ENCODE measurements at regions not wholly inside any gene's neighbourhood (a gene's known extent, or its start where the extent isn't known, plus 50 kb on each side); places are given as distances from the start of the nearest gene placed in this dataset.
A peak's percentile ranks its signal among the peaks of the same experiment; 100 is the strongest.

DNA sequence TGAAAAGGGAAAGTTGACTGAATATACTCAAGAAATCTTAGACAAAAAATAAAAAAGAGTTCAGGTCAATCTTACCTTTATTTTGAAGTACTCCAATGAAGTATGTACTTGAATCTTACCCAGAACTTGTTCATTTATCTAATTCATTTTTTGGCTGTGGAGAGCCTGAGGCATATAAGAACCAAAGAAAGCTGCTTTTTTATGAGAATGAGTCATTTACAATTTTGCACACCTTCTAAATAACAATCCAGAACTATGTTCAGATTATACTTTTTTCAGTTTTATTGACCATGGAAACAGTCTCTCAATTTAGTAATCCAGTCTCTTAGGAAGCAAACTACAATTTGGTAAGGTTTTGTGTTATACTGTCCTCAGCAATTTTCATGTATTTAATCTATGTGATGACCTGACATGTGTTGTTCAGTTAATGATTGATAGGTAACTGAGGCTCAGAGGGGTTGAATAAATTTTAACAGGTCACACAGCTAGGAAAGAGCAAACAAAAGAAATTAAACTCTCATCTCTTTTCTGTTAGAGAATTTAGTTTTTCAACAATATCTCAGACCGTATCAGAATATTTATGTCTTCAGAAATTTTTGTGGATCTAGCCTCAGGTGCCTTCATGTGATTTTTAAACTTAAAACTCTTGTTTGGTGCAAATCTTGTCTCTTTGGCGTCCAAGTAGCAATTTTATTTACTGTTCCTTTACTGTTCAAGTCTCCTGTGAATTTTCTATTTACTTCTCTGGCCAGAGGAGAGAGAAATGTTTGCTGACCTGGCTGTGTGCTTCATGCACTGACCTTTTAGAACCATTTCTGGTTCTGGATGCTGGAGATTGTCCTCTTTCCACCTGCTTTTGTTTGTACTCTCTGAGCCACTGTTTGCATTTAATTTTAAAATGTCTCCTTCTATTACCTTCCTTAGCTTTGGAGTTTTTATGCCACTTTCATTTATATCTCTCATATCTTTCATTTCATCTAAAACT lies 1453.4 kb downstream of the STIM2 start:
- peak overlapping the region in 1 of 2 donors; percentile 18 for H3K4me3 ChIP-seq (ENCODE audit: low read length in 2 of 2)
- ATAC-seq (ENCODE audit: low FRiP score) (no peak), DNase-seq (no peak)
- no peak overlapping the region for H3K27ac ChIP-seq (ENCODE audit: low read depth in 1 of 2, low read length in 2 of 2)
- no peaks in the 10 kb centered on the region for H3K36me3 ChIP-seq (ENCODE audit: control insufficient read depth in 1 of 2, insufficient read depth in 2 of 2, low read length in 1 of 2)
- WGBS, 2 donors, result 49 to 50% methylated on average over 2 of the region's 2 CpGs
- no peaks in the 10 kb centered on the region for H3K9me3 ChIP-seq (ENCODE audit: control insufficient read depth, low read length)
- intact Hi-C loops (cut with DNase I), result no loop called here
- no peaks in the 10 kb centered on the region for H3K4me1 ChIP-seq (ENCODE audit: control insufficient read depth in 1 of 2, insufficient read depth in 2 of 2, low read length in 2 of 2)
- no peaks in the 10 kb centered on the region for H3K27me3 ChIP-seq (ENCODE audit: control insufficient read depth in 1 of 2, insufficient read depth in 2 of 2, low read length in 1 of 2)

DNA sequence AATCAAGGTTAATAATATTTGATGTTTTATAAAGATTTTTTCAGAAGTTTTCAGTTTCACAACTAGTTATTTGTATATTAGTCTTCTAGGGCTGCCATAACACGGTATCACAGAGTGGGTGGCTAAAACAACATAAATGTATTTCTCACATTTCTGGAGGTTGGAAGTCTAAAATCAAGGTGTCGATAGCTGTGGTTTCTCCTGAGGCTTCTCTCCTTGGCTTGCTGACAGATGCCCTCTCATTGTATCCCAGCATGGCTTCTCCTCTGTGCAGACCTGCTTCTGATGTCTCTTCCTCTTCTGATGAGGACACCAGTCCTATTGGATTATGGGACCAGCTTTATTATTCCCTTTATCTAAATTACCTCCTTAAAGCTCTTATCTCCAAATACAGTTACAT lies 1456.6 kb downstream of the STIM2 start:
- 44 to 70% methylated on average over 2 of the region's 2 CpGs for WGBS, 2 donors
- Histone ChIP-seq H3K9me3 (ENCODE audit: control insufficient read depth, low read length) (no peaks in the 10 kb centered on the region), H3K27ac (ENCODE audit: low read depth in 1 of 2, low read length in 2 of 2) (no peak overlapping the region), H3K27me3 (ENCODE audit: control insufficient read depth in 1 of 2, insufficient read depth in 2 of 2, low read length in 1 of 2) (no peaks in the 10 kb centered on the region), H3K36me3 (ENCODE audit: control insufficient read depth in 1 of 2, insufficient read depth in 2 of 2, low read length in 1 of 2) (no peaks in the 10 kb centered on the region), H3K4me3 (ENCODE audit: low read length in 2 of 2) (no peak overlapping the region), H3K4me1 (ENCODE audit: control insufficient read depth in 1 of 2, insufficient read depth in 2 of 2, low read length in 2 of 2) (no peaks in the 10 kb centered on the region)
- DNase-seq (no peak), ATAC-seq (ENCODE audit: low FRiP score) (no peak)
- intact Hi-C loops (cut with DNase I), result no loop called here

DNA sequence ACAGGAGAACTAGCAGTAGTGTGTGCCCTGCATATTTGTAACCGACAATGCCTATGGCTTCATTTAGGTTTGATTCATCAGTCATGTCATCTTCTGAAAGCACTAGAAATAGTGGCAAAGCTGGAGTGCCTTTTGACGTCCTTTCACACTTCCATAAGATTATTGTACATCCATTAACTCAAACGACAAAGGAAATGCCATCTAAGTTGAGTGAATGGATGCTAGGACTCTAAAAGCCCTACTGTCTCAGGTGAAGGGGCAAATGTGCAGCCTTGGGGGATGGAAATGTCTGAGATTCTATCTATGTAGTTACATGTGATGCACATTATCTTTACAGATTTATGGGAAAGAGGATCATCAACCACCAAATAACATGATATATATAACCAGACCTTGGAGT lies 1473.6 kb downstream of the STIM2 start:
- intact Hi-C loops (cut with DNase I), result no loop called here
- H3K4me1 ChIP-seq (ENCODE audit: control insufficient read depth in 1 of 2, insufficient read depth in 2 of 2, low read length in 2 of 2), result no peaks in the 10 kb centered on the region
- no peaks in the 10 kb centered on the region for H3K27me3 ChIP-seq (ENCODE audit: control insufficient read depth in 1 of 2, insufficient read depth in 2 of 2, low read length in 1 of 2)
- DNase-seq, result no peak
- no peak overlapping the region for H3K4me3 ChIP-seq (ENCODE audit: low read length in 2 of 2)
- no peaks in the 10 kb centered on the region for H3K36me3 ChIP-seq (ENCODE audit: control insufficient read depth in 1 of 2, insufficient read depth in 2 of 2, low read length in 1 of 2)
- no peak for ATAC-seq (ENCODE audit: low FRiP score)
- WGBS, 2 donors, result 60 to 63% methylated on average over 3 of the region's 3 CpGs
- H3K27ac ChIP-seq (ENCODE audit: low read depth in 1 of 2, low read length in 2 of 2), result no peak overlapping the region
- no peaks in the 10 kb centered on the region for H3K9me3 ChIP-seq (ENCODE audit: control insufficient read depth, low read length)

DNA sequence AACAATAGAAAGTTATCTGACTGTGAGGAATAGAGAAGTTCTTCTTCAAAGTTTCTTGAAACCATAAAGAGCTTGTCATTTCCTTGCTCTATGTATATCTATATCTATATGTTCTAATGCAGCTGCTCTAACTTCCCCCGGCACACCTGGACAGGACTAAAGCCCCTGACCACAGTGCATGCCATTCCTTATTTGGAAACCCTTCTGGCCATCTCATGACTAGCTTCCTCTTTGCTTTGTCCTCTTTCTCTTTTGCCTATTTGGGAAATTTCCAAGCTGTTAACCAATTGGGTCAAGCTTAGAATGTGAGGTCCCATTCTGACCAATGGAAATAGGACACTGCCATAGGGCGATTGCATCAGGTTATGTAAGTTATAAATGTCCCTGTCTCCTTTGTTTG lies 1481.1 kb downstream of the STIM2 start:
- H3K9me3 ChIP-seq (ENCODE audit: control insufficient read depth, low read length), result peaks cover 3% of the 10 kb centered on the region
- WGBS, 2 donors, result 80 to 87% methylated on average over 2 of the region's 2 CpGs
- no peak overlapping the region for H3K27ac ChIP-seq (ENCODE audit: low read depth in 1 of 2, low read length in 2 of 2)
- H3K4me1 ChIP-seq (ENCODE audit: control insufficient read depth in 1 of 2, insufficient read depth in 2 of 2, low read length in 2 of 2), result no peaks in the 10 kb centered on the region
- no peak overlapping the region for H3K4me3 ChIP-seq (ENCODE audit: low read length in 2 of 2)
- no peaks in the 10 kb centered on the region for H3K27me3 ChIP-seq (ENCODE audit: control insufficient read depth in 1 of 2, insufficient read depth in 2 of 2, low read length in 1 of 2)
- intact Hi-C loops (cut with DNase I), result no loop called here
- DNase-seq, result no peak
- ATAC-seq (ENCODE audit: low FRiP score), result no peak
- H3K36me3 ChIP-seq (ENCODE audit: control insufficient read depth in 1 of 2, insufficient read depth in 2 of 2, low read length in 1 of 2), result no peaks in the 10 kb centered on the region

DNA sequence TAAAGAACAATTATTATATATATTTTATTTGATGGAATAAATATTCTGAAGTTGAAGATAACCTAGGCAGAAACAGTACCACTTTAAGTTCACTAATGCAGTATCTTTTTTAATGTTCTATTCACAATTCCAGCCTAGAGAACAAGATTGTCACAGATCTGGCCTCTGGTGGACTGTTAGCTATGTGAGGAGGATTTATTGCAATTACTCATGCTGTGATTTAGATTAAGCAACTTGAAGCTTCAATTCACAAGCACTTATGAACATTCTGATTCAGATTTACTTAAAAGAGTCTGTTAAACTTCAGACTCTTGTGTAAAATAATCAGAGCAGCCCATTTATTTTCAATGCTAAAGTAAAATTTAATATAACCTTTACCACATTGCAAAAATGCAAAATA lies 1489.8 kb downstream of the STIM2 start:
- no peak for DNase-seq
- Histone ChIP-seq H3K36me3 (ENCODE audit: control insufficient read depth in 1 of 2, insufficient read depth in 2 of 2, low read length in 1 of 2) (no peaks in the 10 kb centered on the region), H3K9me3 (ENCODE audit: control insufficient read depth, low read length) (no peaks in the 10 kb centered on the region), H3K27ac (ENCODE audit: low read depth in 1 of 2, low read length in 2 of 2) (no peak overlapping the region), H3K4me3 (ENCODE audit: low read length in 2 of 2) (no peak overlapping the region), H3K4me1 (ENCODE audit: control insufficient read depth in 1 of 2, insufficient read depth in 2 of 2, low read length in 2 of 2) (no peaks in the 10 kb centered on the region), H3K27me3 (ENCODE audit: control insufficient read depth in 1 of 2, insufficient read depth in 2 of 2, low read length in 1 of 2) (no peaks in the 10 kb centered on the region)
- no peak for ATAC-seq (ENCODE audit: low FRiP score)
- intact Hi-C loops (cut with DNase I), result no loop called here

DNA sequence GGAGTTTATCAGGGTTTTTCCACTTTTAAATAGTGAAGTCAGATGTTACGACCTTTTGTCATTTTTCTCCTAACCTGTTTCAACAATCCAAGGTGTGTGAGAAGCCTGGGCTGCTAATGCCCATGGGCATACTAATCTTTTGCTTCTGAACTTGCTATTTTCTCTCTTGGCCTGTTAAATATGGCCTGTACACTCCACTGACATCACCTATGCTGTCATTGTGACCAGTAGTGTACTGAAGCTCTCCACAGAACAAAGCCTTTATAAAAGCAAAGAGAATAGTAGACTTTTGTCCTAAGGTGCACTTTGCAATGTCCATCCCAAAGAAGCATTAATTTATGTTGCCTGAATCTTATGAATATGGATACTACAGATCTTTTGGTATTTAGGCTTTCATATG lies 1490.5 kb downstream of the STIM2 start:
- intact Hi-C loops (cut with DNase I), result no loop called here
- H3K36me3 ChIP-seq (ENCODE audit: control insufficient read depth in 1 of 2, insufficient read depth in 2 of 2, low read length in 1 of 2), result no peaks in the 10 kb centered on the region
- WGBS, 2 donors, result 0% methylated on average over 1 of the region's 1 CpG
- DNase-seq (no peak), ATAC-seq (ENCODE audit: low FRiP score) (no peak)
- no peaks in the 10 kb centered on the region for H3K9me3 ChIP-seq (ENCODE audit: control insufficient read depth, low read length)
- no peaks in the 10 kb centered on the region for H3K27me3 ChIP-seq (ENCODE audit: control insufficient read depth in 1 of 2, insufficient read depth in 2 of 2, low read length in 1 of 2)
- H3K4me3 ChIP-seq (ENCODE audit: low read length in 2 of 2), result no peak overlapping the region
- H3K4me1 ChIP-seq (ENCODE audit: control insufficient read depth in 1 of 2, insufficient read depth in 2 of 2, low read length in 2 of 2), result no peaks in the 10 kb centered on the region
- H3K27ac ChIP-seq (ENCODE audit: low read depth in 1 of 2, low read length in 2 of 2), result no peak overlapping the region

DNA sequence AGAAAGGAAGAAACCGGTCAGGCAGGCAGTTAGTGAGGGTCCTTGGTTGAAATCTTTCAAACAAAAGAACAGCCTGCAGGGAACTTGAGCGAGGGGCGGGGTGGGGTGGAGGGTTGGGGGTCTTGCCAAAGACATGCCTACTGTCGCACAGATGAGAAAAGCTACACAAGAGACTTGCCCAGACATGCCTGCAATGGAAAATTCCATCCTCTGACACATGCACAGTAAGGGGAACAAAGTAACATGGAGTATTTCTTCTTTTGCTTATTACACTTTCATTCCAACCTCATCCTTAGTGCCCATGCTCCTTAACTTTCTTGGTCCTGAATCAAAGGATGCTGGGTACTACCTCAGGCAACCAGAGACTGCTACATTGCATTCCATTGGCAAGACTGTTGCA lies 1491.2 kb downstream of the STIM2 start:
- H3K4me1 ChIP-seq (ENCODE audit: control insufficient read depth in 1 of 2, insufficient read depth in 2 of 2, low read length in 2 of 2), result no peaks in the 10 kb centered on the region
- H3K4me3 ChIP-seq (ENCODE audit: low read length in 2 of 2), result no peak overlapping the region
- WGBS, 2 donors, result 86 to 88% methylated on average over 4 of the region's 4 CpGs
- H3K36me3 ChIP-seq (ENCODE audit: control insufficient read depth in 1 of 2, insufficient read depth in 2 of 2, low read length in 1 of 2), result no peaks in the 10 kb centered on the region
- no peaks in the 10 kb centered on the region for H3K9me3 ChIP-seq (ENCODE audit: control insufficient read depth, low read length)
- no peak overlapping the region for H3K27ac ChIP-seq (ENCODE audit: low read depth in 1 of 2, low read length in 2 of 2)
- no peak for ATAC-seq (ENCODE audit: low FRiP score)
- intact Hi-C loops (cut with DNase I), result no loop called here
- no peak for DNase-seq
- H3K27me3 ChIP-seq (ENCODE audit: control insufficient read depth in 1 of 2, insufficient read depth in 2 of 2, low read length in 1 of 2), result no peaks in the 10 kb centered on the region

DNA sequence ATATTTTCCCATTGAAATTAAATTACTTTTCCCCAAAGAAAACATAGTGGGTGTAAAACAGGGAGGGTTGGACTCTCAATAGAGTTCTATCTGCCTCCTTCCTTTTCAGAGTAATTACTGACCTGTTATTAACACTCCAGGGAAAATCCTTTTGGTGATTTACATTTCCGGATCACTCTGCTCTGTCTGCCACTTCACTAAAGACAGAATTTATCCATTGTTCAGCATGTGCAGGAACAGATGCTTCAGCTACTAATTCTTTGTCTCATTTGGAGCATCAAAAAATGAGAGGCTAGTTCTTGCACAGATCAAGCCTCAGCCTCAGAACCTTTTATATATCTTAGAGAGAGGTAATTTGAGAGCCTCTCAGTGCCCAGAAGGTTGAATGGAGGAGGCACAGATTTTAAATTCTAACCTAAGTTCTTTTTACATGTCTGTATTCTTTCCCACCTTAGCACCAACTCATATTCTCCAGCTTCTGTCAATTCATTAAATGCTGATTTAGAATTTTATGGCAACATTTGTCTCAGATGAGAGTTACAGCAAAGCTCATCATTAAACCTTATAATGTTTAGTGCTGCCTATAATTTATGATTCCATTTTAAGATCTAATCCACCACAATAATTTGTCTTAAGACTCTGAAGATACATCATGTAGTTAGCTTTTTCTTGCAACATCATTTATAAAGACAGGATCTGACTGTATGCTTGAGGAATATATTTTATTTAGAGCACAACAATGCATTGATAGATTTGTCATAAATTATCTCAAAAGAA lies 1494.4 kb downstream of the STIM2 start:
- H3K27me3 ChIP-seq (ENCODE audit: control insufficient read depth in 1 of 2, insufficient read depth in 2 of 2, low read length in 1 of 2), result no peaks in the 10 kb centered on the region
- H3K9me3 ChIP-seq (ENCODE audit: control insufficient read depth, low read length), result no peaks in the 10 kb centered on the region
- WGBS, 2 donors, result 29 to 38% methylated on average over 1 of the region's 1 CpG
- H3K36me3 ChIP-seq (ENCODE audit: control insufficient read depth in 1 of 2, insufficient read depth in 2 of 2, low read length in 1 of 2), result no peaks in the 10 kb centered on the region
- DNase-seq (no peak), ATAC-seq (ENCODE audit: low FRiP score) (no peak)
- H3K4me1 ChIP-seq (ENCODE audit: control insufficient read depth in 1 of 2, insufficient read depth in 2 of 2, low read length in 2 of 2), result no peaks in the 10 kb centered on the region
- no peak overlapping the region for H3K27ac ChIP-seq (ENCODE audit: low read depth in 1 of 2, low read length in 2 of 2)
- H3K4me3 ChIP-seq (ENCODE audit: low read length in 2 of 2), result no peak overlapping the region
- intact Hi-C loops (cut with DNase I), result loop anchor here in 1 of 2 donors (2.0 kb wide), 1 partner anchor 28 kb away; no protein-coding TSS in a partner anchor

DNA sequence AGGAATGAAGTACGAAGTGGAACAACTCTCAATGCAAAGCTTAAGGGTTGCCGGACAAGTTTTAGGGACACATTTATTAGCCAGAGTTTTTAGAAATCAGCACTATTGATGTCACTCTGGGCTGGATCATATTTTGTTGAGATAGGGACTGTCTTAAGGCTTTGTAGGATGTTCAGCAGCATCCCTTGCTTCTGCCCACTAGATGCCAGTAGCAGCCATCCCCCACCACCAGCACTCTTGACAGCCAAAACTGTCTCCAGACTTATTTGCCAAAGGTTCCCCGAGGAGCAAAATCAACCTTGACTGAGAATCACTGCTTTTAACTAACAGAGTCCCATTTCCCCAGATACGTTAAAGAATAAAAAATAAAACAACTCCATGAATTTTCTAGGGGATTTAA lies 1497.3 kb downstream of the STIM2 start:
- no peak for ATAC-seq (ENCODE audit: low FRiP score)
- Histone ChIP-seq H3K9me3 (ENCODE audit: control insufficient read depth, low read length) (no peaks in the 10 kb centered on the region), H3K27me3 (ENCODE audit: control insufficient read depth in 1 of 2, insufficient read depth in 2 of 2, low read length in 1 of 2) (no peaks in the 10 kb centered on the region), H3K4me3 (ENCODE audit: low read length in 2 of 2) (no peak overlapping the region), H3K27ac (ENCODE audit: low read depth in 1 of 2, low read length in 2 of 2) (no peak overlapping the region), H3K4me1 (ENCODE audit: control insufficient read depth in 1 of 2, insufficient read depth in 2 of 2, low read length in 2 of 2) (no peaks in the 10 kb centered on the region), H3K36me3 (ENCODE audit: control insufficient read depth in 1 of 2, insufficient read depth in 2 of 2, low read length in 1 of 2) (no peaks in the 10 kb centered on the region)
- no peak for DNase-seq
- intact Hi-C loops (cut with DNase I), result no loop called here
- WGBS, 2 donors, result 58 to 61% methylated on average over 4 of the region's 4 CpGs
